ENCODE measurements at regions not wholly inside any gene's neighbourhood (a gene's known extent, or its start where the extent isn't known, plus 50 kb on each side); places are given as distances from the start of the nearest gene placed in this dataset.

DNA sequence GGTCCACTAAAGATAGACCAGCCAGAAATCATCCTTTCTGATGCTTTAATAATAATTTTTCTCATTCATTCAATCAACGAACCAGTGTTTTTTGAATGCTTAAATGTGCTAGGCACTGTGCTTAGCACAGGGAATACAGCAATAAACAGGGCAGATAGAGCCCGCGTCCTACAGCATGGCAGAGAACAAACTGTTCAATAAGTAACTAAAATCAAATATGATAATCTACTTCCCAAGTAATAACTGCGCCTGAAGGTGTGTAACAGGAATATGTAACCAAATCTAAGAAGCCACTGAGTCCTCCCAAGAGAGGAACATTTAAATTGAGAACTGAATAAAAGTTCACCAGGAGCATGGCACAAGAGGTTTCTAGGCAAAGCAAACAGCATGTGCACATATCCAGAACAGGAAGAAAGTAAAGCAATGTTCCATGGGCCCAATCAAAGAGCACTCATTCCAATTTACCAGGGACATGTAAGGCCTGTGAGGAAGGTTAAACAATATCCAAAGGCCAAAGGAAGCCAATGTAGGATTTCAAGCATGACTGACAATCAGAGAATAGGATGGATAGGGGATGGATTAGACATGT lies 311.0 kb upstream of the RARB start:
- DNase-seq, result no peak

DNA sequence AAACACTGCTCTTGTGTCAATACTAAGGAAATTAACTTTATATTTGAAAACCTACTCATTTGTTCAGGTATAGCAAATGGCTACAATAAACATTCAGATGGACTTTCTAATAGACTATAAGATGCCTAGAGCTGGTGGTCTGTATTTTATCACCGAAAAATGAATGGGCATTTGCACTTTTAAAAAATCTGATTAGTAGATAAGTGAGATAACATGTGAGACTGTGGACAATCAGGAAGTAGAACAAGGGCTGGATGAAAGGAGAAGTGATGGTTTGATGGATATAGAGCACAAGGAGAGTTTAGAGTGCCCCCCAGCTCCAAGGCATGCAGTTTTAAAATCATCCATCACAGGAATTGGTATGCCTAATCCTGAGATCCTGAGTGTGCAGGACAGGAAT lies 308.4 kb upstream of the RARB start:
- DNase-seq, result no peak

DNA sequence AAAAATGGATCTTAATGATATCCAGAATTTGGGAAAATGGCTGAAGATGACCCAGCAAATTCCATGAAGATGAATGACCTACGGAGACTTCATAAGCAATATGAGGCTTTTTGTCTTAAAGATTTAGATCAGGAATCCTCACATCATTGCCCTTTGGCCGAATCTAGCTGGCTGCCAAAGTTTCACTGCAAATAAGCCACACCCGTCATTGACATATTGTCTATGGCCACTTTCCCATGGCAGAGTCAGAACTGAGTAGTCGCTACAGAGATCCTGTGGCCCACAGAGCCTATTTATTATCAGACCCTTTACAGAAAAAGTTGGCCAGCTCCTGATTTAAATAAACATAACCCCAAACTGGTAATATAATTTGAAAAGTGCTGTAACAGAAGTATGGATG lies 307.4 kb upstream of the RARB start:
- no peak for DNase-seq

DNA sequence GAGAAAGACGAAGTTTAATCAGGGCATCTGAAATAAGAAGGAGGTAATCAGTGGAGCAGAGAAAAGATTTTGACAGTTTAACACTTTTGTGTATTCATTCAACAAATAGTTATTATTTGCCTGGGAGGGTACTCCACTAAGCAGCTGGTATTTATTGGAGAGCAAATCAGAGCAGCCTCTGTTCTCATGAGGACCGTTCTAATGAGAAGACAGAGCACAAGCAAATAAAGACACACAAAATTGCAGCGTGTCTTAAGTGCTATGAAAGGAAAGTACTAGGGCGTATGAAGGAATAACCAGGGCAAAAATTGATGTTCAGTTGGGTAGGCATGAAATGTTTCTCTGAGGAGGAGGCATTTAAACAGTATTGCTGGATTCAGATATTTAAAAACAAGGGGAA lies 302.9 kb upstream of the RARB start:
- no peak for DNase-seq

DNA sequence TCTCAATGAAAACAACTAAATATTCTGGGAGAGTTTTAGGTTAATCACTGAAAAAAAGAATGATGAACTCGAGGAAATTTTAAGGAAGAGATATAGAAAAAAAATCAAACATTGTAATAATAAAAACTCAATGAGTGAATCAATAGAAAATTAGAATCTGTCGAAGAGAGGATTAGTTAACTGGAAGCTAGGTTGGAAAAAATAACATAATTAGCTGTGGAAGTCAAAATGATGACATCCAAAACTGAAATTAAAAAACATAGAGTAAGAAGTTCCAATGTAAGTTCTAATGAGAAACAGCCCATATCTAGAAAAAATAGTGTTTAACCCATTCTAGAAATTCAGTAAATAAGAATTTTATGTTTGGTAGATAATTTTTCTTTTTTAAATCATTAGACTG lies 299.3 kb upstream of the RARB start:
- no peak for DNase-seq

DNA sequence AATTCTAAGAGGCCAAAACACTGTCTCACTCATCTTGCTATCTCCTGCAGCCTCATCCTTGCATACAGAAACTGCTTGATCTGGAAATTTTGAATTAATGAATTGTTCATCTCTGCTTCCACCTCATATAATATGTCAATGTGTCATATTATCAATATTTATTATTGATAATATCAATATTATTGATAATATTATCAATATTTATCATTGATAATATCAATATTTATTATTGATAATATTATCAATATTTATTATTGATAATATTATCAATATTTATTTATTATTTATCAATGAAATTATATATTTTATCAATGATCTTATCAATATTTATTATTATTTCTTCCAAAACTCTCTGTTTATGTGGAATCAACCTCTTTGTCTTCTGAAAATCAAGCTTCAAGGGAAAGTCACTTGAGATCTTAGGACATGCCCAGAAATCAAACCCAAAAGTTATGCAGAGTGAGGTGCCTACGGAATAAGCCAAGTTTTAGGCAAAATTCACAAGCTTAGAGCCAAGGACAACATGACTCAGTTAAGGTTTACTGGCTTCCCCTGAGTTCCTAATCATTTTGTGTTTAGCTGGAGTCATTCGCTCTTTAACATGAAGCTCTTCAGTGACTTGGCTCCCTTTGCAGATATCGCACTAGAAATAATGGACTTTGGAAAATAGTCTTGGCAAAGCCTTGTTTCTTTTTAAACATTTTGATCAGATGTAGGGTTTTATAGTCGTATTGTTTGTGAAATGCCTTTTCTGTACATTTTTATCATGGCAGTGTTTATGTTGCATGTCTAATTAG lies 297.1 kb upstream of the RARB start:
- DNase-seq, result no peak

DNA sequence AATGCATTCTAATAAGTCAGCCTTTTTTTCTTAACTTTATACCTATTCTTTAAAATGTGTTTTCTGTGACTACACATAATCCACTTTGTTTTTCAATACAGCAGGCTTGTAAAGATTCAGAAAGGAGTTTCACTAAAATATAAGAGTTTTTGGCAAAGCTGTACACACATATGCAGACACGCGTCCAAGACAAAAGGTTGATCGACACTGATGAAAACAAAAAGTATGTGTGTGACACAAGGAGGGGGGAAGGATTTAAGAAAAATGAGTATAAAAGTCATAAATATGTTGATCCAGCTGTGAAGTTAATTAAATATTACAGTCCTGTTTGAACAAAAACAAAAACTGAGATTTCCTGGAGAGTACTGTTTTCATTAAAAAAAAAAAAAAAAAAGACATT lies 294.5 kb upstream of the RARB start:
- DNase-seq, result no peak

DNA sequence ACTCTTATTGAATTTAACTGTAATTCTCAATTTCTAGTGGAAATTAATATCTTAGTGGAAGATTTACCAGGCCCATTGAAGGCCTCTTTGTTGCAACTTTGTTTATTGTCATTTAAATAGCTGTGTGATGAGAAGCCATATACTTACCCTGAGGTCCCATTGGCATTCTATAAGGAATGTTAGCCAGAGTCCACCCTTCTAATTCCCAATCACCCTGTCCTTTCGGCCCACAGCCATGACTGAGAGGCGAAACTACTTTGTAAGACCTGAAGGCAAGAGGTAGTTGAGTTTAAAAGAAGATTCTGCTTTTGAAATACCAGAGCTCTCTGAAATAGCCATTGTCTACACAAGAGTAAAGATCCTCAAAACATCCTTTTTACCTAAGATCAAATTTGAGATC lies 290.5 kb upstream of the RARB start:
- no peak for DNase-seq

DNA sequence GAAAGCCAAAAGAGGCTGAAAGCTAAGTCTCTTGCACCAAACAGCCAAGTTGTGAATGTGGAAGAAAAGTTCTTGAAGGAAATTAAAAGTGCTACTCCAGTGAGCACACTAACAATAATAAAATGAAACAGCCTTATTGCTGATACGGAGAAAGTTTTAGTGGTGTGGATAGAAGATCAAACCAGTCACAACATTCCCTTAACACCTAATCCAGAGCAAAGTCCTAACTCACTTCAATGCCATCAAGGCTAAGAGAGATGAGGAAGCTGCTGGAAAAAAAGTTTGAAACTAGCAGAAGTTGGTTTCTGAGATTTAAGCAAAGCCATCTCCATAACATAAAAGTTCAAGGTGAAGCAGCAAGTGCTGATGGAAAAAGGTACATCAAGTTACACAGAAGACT lies 288.8 kb upstream of the RARB start:
- DNase-seq, result no peak

DNA sequence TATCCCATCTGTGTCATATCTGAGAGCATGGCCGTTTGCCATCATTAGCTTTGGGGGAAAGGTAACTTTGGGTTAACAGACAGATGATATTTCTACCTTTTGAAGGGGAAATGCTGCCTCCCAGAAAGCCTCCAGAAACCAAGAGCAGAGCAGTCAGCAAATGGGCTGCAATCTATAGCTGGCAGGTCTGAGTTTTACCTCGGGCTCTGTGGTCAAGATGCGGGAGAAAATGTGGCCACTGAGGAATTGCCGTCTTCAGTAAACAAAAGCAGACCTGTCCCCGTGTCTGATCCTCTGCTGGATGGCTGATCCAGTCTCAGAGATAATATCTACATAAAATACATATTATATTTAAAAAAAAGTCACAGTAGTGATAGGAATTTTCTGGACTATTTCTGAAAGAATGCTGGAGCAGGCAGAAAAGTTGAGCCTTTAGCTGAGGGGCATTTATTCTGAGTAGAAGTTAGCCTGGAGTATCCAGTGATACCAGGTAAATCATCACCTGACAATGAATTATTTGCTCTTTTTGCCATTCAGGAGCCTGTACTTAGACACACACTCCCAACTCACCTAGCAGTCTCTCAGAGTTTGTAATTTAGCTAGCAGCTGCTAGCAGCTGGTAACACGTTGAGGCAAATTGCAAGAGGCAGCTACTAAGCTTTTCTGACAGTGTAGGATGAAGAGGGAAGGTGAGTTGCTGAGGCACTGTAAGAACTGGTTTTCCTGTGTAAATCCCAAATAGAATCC lies 285.3 kb upstream of the RARB start:
- no peak for DNase-seq

DNA sequence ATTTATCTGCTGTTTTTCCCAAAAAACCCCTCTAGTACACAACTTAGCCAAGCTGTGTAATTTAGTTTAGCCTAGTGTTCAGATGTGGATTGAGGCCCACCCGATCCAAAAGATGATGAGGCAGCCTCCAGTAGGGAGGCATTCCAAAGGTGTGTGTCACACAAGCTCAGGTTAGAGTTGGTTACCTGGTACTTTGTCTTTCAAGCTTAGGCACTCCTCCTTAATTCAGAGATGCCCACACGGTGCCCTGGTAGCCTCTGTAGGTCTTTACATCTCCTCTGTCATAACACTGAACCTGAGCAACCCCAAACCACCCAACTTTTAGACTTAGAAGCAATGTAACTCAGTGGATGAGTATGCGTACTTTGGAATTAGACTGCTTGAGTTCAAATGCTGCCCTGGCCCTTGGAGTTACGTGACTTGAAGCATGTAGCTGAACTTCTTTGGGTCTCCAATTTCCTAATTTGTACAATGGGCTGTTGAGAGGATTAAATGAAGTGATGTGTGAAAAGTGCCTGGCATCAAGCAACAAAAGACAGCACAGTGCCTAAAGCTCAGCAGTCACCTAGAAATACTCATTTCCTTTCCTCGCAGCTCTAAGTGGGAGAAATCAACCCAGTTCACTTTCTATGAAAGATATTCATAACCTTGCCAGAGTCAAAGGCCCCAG lies 284.6 kb upstream of the RARB start:
- no peak for DNase-seq

DNA sequence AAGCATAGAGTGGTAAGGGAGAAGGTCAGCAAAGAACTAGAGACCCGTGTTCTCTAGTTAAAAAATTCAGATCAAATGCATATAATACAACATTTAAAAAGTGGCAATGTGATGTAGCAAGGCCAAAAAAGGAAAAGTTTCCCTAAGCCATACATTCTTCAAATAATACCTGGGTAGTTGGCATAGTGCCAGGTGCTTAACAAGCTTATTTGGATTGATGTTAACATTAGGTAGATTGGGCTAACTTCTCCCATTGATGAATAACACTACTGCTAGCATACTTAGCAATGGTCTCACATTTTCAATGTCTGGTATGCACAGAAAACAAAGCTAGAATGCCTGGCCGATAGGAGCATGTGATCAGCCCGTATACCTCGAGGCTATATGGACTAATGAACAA lies 283.6 kb upstream of the RARB start:
- DNase-seq, result no peak

DNA sequence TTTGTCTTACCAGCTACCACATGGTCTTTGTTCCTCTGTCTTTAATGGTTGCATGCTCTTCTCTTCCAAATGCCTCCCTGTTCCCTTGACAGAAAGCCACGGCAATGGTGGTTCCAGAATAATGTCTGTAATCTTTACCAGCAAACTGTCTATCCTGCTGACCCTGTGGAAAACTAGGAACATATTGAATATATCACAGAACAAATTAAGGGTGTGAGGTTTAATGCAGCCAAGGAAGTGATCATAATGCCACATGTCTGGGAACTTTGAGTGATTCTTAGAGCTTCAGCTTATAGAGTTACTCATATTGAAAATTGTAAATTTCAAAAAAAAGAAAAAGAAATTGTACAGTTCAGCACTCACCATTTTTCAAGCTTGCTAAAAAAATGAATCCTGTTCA lies 282.9 kb upstream of the RARB start:
- no peak for DNase-seq

DNA sequence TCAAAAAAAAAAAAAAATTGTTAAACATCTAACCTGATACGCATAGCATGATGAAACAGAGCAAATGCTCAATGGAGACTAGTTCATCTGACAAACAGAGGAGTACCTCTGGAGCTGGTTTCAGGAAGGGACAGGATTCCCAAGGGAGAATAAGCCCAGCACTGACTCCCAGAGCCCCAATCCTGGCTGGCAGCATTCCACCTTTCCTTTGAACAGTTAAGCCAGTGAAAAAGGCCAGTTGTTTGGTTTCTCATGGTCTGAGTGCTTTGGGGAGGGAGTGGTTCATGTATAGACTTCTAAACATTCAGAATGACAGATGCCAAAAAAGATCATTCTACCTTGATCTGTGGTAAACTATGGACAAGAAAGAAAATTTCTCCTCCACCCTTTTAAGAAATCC lies 277.9 kb upstream of the RARB start:
- no peak for DNase-seq

DNA sequence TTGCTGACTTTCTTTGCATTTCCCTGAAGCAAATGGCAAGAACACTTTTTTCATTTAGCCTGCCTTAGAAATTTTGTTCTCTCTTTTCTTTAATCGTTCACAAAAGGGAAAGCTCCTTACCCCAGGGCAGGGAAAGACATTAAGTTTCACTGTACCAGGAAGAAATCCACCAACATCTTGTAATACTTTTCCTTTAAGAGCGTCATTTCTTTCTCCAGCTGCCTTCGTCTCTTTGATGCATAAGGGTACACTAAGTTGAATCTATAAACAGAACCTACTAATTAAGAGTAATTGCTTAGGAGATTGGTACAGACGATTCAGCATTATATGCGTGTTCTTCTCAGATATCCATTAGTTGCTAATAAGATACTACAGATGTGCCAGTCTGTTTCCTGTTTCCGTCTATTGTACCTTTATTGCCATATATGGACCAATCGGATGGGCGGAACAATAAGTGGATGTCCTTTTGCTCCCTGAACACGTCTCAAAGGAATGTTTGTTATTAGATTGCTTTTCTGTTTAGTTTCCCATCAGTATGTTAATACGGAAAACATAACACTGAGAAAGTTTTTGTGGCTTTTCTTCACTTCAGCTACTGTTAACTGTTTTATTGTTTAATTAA lies 276.7 kb upstream of the RARB start:
- DNase-seq, result no peak

DNA sequence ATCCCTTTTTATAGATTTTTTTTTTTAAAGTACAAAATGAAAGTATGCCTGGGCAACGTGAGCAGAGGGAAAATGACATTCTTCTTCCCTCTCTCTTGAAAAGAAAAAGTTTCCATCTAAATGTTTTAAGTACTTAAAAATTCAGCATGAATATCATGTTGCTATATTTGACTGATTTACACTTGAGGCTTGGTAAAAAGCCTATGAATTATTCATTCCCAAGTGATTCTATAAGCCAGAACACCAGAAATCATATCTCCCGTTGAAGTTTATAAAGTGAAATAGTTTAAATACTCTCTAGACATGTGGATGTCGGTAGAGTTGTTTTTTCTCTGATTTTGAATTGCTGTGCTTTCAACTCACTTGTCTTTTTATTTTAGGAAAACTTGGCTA lies 276.2 kb upstream of the RARB start:
- no peak for DNase-seq

DNA sequence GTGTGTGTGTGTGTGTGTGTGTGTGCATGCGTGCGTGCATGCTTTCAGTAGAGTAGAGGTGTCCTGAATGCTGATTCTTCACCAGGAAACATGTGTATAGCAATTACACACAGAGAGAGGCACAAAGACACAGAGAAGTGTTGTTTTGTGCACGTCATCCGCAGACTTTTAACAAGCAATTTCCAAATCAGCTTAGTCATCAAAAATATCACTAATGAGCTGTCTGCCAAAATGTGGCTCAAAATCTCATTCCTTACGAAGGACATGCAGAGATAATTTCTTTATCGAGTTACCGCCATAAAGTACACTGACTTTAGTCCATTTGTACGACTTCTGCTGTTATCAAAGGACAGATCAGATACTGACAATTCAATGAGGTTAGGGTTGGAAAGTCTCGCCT lies 274.9 kb upstream of the RARB start:
- DNase-seq, result no peak

DNA sequence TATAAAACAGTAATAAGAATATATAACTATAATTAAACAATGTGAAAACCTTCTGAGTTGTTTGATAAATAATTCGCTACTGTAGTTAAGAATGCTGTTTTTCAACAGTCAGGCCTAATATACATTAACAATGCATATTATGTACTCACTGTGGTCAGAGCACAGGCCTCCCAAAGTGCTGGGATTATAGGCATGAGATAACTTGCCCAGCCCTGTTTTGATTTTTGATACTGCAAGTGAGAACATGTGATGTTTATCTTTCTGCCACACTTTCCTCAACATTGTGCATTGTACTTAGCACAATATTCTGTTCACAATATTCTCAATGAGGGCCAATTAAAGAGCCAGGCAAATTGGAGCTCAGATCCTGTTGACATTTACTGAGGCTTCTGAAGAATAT lies 274.5 kb upstream of the RARB start:
- no peak for DNase-seq

DNA sequence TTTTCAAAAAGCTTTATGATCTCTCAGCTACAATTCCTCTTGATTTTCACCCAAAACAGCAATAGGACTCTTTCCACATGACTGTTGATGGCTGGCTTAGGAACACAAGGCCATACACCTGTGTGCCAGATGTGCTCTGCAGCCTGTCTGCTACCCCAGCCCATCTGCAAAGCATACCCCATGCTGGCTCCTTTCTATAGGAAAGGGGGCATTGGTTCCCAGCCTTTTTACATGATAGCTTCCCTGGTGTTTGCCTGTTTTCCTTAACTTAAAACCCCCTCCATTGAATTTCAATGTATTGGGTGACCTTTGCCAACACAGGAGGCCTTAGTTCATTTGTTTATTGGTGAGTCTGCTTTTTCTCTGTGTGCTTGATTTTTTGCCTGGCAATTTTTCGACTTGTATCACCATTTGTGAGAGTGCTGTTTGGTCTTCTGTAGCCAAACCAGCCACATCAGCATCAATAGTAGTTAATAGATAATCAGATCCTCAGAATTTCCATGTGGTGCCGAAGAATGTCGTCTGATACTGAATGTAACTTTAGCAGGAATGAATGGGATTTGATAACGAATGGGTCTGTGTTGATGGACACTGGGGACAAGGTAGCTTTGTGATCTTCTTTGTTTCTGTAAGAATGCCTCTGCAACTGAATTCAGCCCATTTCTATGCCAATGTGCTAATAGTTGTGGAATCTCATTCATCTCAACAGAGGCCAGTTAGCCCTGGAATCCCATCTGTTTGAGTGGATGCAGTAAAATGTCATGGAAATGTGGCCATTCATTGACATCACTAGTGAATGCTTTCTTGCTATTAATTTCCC lies 272.2 kb upstream of the RARB start:
- no peak for DNase-seq

DNA sequence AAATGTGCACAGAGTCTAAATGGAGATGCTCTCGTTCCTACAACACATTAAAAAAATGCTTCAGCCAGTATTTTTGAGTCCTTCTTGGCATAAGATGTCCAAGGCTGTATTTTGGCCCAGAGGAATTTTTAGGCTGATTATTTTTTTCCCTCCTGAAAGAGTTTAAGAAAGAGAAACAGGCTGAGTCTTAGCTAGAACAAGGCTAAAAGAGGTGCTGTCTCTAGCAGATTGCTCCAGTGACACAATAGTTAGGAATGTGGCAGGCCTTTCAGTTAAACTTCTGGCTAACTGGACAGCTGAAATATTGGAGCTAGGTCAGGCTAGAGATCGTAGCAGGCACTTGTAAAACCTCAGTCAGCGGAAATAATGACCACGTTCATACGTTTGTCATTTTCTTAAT lies 271.4 kb upstream of the RARB start:
- DNase-seq, result no peak

DNA sequence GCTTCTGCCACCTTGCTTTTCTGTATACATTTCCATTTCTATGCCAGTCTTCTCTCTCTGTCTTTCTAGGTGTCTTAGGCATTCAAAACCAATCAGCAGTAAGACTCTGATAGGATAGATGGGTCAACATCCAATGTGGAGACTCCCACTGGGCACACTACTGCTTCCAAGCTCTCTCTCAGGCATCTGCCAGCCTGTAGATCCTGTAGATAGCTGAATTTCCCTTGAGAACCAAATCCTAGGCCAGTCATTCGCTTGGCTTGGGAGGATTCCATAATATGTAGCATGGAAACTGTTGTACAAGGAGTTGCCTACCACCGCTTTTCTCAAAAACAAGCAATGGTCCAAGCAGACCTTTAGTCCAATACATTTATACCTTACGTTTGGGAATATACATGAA lies 262.8 kb upstream of the RARB start:
- no peak for DNase-seq

DNA sequence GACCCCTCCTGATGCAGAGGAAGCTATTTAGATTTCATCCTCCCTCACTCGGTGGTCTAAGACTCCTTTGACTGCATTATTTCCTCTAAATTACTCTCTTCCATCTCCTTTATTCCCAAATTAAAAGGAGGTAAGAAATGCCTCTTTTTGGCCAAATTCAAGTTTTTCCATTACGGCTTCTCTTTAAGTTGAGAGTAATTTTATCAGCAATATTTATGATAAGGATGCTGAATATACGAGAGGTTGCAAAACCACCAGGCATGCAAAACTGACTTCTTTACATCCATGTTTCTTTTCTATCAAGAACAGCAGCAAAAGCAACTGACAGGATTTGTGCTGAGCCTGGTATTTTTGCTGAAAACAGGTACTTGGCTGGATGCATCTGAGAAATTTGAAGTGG lies 262.0 kb upstream of the RARB start:
- DNase-seq, result no peak

Measured in CD4-positive, alpha-beta T cell treated with Interleukin-1 beta for 1 hour (primary cell).